ENCODE measurements at regions not wholly inside any gene's neighbourhood (a gene's known extent, or its start where the extent isn't known, plus 50 kb on each side); places are given as distances from the start of the nearest gene placed in this dataset.

DNA sequence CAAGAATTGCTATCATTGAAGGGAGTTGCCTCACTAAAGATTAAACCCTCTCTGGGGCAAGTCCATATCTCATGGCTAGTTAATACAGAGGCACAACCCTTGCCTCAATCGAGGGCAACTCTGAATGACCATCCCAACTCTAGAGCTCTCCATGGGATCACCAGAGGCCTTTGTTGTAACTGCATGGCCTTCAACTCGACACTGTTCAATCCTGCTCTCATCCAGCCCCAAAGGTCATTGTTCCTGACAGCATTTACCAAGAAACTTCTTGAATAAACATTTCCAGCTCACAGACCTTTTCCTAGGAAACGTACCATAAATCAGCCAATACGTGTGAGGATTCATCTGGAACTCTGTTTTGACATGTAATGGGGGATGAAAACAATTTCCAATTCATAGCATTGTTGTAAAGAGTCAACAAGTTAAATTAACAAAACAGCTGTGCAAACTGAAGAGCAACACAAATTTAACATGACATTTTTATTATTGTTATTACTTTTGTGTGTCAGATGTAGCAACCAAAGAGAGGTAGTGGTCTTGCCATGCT lies 452.7 kb downstream of the SUCLA2 start:
- Histone ChIP-seq H3K36me3 (ENCODE audit: control insufficient read depth, insufficient read depth, low read length) (no peaks in the 10 kb centered on the region), H3K4me3 (ENCODE audit: insufficient read depth, low read depth, low read length) (no peak overlapping the region), H3K27me3 (ENCODE audit: control insufficient read depth, insufficient read depth, low read length, poor library complexity, severe bottlenecking) (no peaks in the 10 kb centered on the region), H3K9me3 (ENCODE audit: control insufficient read depth, low read length) (no peaks in the 10 kb centered on the region), H3K4me1 (ENCODE audit: control insufficient read depth, insufficient read depth, low read length) (peaks cover 3% of the 10 kb centered on the region), H3K27ac (ENCODE audit: insufficient read depth, low read depth, low read length, poor library complexity, severe bottlenecking) (no peak overlapping the region)
- 90 to 93% methylated on average over 2 to 4 of the region's 4 CpGs for WGBS, 2 experiments

DNA sequence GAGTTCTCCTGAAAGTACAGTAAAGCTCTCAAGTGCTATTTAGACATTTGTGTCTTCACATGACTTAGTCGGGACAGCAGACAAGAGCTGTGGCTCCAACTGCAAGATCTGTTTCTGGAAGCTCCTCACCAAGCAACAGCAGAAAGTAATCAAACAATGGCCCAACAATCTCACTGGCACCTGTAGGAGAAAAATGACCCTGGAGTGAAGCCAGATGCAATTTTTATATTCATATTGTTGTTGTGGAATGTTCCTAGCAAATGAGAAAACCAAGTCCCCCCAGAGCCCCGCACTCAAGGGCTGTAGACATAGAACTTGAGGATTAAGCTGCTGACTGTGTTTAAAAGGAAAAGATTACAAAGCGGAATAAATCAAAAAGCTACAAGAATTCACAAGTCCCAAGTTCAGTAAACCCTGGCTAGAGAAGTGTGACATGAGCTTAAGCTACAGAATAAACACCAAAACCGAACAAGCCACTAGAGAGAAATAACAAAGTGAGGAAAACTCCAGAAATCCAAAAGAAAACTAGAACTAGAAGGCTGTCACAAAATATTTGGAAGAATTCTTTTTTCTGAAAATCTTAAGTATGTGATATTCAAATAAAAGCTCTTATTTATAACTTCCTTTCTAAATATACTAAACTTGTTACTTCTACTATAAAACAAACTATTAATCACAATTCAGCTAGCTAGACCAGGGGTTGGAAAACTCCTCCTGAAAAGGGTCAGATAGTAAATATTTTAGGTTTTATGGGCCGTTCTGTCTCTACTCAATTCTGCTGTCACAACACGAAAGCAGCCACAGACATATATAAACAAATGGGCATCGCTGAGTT lies 454.5 kb downstream of the SUCLA2 start:
- Histone ChIP-seq H3K4me1 (ENCODE audit: control insufficient read depth, insufficient read depth, low read length) (no peaks in the 10 kb centered on the region), H3K27ac (ENCODE audit: insufficient read depth, low read depth, low read length, poor library complexity, severe bottlenecking) (no peak overlapping the region), H3K9me3 (ENCODE audit: control insufficient read depth, low read length) (no peaks in the 10 kb centered on the region), H3K36me3 (ENCODE audit: control insufficient read depth, insufficient read depth, low read length) (no peaks in the 10 kb centered on the region), H3K27me3 (ENCODE audit: control insufficient read depth, insufficient read depth, low read length, poor library complexity, severe bottlenecking) (no peaks in the 10 kb centered on the region), H3K4me3 (ENCODE audit: insufficient read depth, low read depth, low read length) (no peak overlapping the region)
- 91 to 96% methylated on average over 5 to 7 of the region's 7 CpGs for WGBS, 2 experiments

DNA sequence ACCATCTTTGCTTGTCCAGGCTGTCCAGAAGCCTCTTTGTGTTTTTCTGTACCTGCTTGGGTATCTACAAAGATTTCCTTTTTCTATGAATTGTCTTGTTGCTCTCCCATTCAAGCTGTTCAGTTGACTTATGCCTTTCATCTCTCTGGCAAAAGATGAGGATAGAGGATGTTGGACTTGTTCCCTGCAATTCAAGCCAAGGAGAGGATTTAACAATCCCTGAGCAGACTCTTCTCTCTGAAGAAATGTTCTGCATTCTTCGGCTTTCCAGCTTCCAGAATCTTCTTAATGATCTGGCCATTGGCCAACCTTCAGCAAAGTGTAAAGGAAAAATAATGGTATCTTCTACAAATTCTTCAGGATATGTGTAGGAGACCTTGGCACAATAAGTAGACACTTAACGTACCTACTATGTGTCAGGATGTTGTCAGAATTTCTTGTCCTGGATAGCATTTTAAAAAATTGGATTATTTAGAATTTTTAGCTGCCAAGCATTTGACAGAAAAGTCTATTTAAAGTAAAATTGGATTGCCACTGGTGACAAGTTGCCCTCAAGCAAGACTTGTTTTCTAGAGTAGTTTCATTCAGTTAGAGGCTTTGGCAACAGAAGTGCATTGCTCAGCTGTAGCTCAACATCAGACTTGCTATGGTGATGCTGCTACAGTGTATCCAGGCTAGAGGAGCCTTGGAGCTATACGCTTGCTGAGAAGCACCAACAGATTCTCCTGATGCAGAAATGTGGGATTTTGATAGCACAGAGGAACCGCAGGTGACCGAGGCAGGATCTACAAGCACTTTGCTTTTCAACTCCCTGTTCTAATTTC lies 455.7 kb downstream of the SUCLA2 start:
- H3K27me3 ChIP-seq (ENCODE audit: control insufficient read depth, insufficient read depth, low read length, poor library complexity, severe bottlenecking), result no peaks in the 10 kb centered on the region
- no peaks in the 10 kb centered on the region for H3K36me3 ChIP-seq (ENCODE audit: control insufficient read depth, insufficient read depth, low read length)
- no peaks in the 10 kb centered on the region for H3K4me1 ChIP-seq (ENCODE audit: control insufficient read depth, insufficient read depth, low read length)
- no peak overlapping the region for H3K27ac ChIP-seq (ENCODE audit: insufficient read depth, low read depth, low read length, poor library complexity, severe bottlenecking)
- WGBS, 2 experiments, result 91 to 97% methylated on average over 5 of the region's 5 CpGs
- H3K4me3 ChIP-seq (ENCODE audit: insufficient read depth, low read depth, low read length), result no peak overlapping the region
- H3K9me3 ChIP-seq (ENCODE audit: control insufficient read depth, low read length), result no peaks in the 10 kb centered on the region

GRCh38 chr13:47539317-47539716 lies 461.8 kb downstream of the SUCLA2 start:
- Histone ChIP-seq H3K27me3 (ENCODE audit: control insufficient read depth, insufficient read depth, low read length, poor library complexity, severe bottlenecking) (no peaks in the 10 kb centered on the region), H3K9me3 (ENCODE audit: control insufficient read depth, low read length) (no peaks in the 10 kb centered on the region), H3K4me3 (ENCODE audit: insufficient read depth, low read depth, low read length) (no peak overlapping the region), H3K4me1 (ENCODE audit: control insufficient read depth, insufficient read depth, low read length) (no peaks in the 10 kb centered on the region), H3K36me3 (ENCODE audit: control insufficient read depth, insufficient read depth, low read length) (no peaks in the 10 kb centered on the region), H3K27ac (ENCODE audit: insufficient read depth, low read depth, low read length, poor library complexity, severe bottlenecking) (no peak overlapping the region)
- 95 to 100% methylated on average over 1 to 2 of the region's 2 CpGs for WGBS, 2 experiments

DNA sequence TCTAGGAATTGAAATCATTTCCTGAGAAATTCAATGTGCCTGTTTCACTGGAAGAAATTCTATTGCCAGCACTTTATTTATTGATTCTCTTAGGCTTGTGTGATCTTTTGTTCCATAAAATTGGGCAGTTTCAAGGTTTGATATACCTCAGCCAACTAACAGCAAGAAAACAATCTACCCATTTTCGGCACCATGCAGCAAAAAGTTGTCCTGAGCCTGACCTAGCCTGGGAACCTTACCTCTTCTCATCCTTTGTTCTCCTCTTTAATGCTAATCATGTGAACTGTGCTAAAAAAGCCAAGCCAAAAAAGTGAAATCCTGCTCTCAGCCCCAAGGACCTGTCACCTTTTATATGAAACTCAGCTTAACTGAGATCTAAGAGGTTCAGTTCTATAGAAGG lies 477.3 kb downstream of the SUCLA2 start:
- Histone ChIP-seq H3K9me3 (ENCODE audit: control insufficient read depth, low read length) (no peaks in the 10 kb centered on the region), H3K27ac (ENCODE audit: insufficient read depth, low read depth, low read length, poor library complexity, severe bottlenecking) (no peak overlapping the region), H3K4me1 (ENCODE audit: control insufficient read depth, insufficient read depth, low read length) (no peaks in the 10 kb centered on the region), H3K36me3 (ENCODE audit: control insufficient read depth, insufficient read depth, low read length) (no peaks in the 10 kb centered on the region), H3K27me3 (ENCODE audit: control insufficient read depth, insufficient read depth, low read length, poor library complexity, severe bottlenecking) (no peaks in the 10 kb centered on the region), H3K4me3 (ENCODE audit: insufficient read depth, low read depth, low read length) (no peak overlapping the region)
- 85 to 95% methylated on average over 1 of the region's 1 CpG for WGBS, 2 experiments

- Histone ChIP-seq H3K4me1 (ENCODE audit: control insufficient read depth, insufficient read depth, low read length) (no peaks in the 10 kb centered on the region), H3K27ac (ENCODE audit: insufficient read depth, low read depth, low read length, poor library complexity, severe bottlenecking) (no peak overlapping the region), H3K36me3 (ENCODE audit: control insufficient read depth, insufficient read depth, low read length) (no peaks in the 10 kb centered on the region), H3K9me3 (ENCODE audit: control insufficient read depth, low read length) (no peaks in the 10 kb centered on the region), H3K4me3 (ENCODE audit: insufficient read depth, low read depth, low read length) (no peak overlapping the region), H3K27me3 (ENCODE audit: control insufficient read depth, insufficient read depth, low read length, poor library complexity, severe bottlenecking) (no peaks in the 10 kb centered on the region)
- WGBS, 2 experiments, result 88 to 98% methylated on average over 2 of the region's 2 CpGs
Observed at GRCh38 chr13:47521890-47522487, 479.1 kb downstream of the SUCLA2 start.

GRCh38 chr13:47519626-47520025 lies 481.4 kb downstream of the SUCLA2 start:
- 44 to 47% methylated on average over 2 of the region's 2 CpGs for WGBS, 2 experiments
- no peaks in the 10 kb centered on the region for H3K9me3 ChIP-seq (ENCODE audit: control insufficient read depth, low read length)
- H3K27ac ChIP-seq (ENCODE audit: insufficient read depth, low read depth, low read length, poor library complexity, severe bottlenecking), result no peak overlapping the region
- no peak overlapping the region for H3K4me3 ChIP-seq (ENCODE audit: insufficient read depth, low read depth, low read length)
- no peaks in the 10 kb centered on the region for H3K36me3 ChIP-seq (ENCODE audit: control insufficient read depth, insufficient read depth, low read length)
- H3K27me3 ChIP-seq (ENCODE audit: control insufficient read depth, insufficient read depth, low read length, poor library complexity, severe bottlenecking), result no peaks in the 10 kb centered on the region
- H3K4me1 ChIP-seq (ENCODE audit: control insufficient read depth, insufficient read depth, low read length), result no peaks in the 10 kb centered on the region

DNA sequence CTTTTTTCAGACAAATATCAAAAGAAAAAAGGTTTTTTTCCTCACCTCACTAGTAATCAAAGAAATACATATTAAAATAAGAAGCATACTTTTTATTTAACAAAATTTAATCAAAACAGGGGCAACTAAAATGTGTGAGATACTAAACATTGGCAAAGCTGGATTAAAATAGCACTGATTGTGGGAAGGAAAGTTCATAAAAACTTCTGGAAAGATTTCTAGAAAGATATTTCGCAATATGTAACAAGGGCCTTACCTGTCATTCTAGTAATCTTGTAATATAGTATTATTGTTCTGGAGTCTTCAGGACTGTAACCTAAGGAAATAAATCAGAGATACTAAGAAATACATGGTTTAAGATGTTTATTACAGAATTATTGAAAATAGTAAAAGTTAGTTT lies 482.5 kb downstream of the SUCLA2 start:
- no peaks in the 10 kb centered on the region for H3K27me3 ChIP-seq (ENCODE audit: control insufficient read depth, insufficient read depth, low read length, poor library complexity, severe bottlenecking)
- H3K36me3 ChIP-seq (ENCODE audit: control insufficient read depth, insufficient read depth, low read length), result no peaks in the 10 kb centered on the region
- WGBS, 2 experiments, result 100% methylated on average over 1 of the region's 1 CpG; no CpG with 5 or more reads in 1 of the 2 experiments
- no peaks in the 10 kb centered on the region for H3K9me3 ChIP-seq (ENCODE audit: control insufficient read depth, low read length)
- H3K4me1 ChIP-seq (ENCODE audit: control insufficient read depth, insufficient read depth, low read length), result no peaks in the 10 kb centered on the region
- H3K4me3 ChIP-seq (ENCODE audit: insufficient read depth, low read depth, low read length), result no peak overlapping the region
- H3K27ac ChIP-seq (ENCODE audit: insufficient read depth, low read depth, low read length, poor library complexity, severe bottlenecking), result no peak overlapping the region

DNA sequence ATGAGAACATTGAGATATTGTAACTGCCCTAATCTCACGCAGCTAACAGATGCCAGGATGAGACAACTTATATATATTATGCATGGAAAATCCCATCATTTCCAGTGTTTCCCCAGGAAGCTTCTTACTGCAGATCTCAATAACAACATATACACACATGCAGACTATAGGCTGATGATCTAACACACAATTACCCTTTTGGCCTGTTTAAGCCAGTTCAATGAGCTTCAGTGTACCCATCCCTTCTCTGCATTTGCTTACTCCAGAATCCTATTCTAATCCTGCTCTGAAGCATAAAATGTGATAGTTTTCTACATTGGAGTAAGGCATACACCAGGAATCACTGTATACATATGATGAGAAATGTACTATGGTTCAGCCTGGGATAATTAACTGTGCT lies 489.4 kb downstream of the SUCLA2 start:
- Histone ChIP-seq H3K27ac (ENCODE audit: insufficient read depth, low read depth, low read length, poor library complexity, severe bottlenecking) (no peak overlapping the region), H3K4me1 (ENCODE audit: control insufficient read depth, insufficient read depth, low read length) (no peaks in the 10 kb centered on the region), H3K9me3 (ENCODE audit: control insufficient read depth, low read length) (no peaks in the 10 kb centered on the region), H3K27me3 (ENCODE audit: control insufficient read depth, insufficient read depth, low read length, poor library complexity, severe bottlenecking) (no peaks in the 10 kb centered on the region), H3K36me3 (ENCODE audit: control insufficient read depth, insufficient read depth, low read length) (no peaks in the 10 kb centered on the region), H3K4me3 (ENCODE audit: insufficient read depth, low read depth, low read length) (no peak overlapping the region)
- WGBS, 2 experiments, result 90 to 100% methylated on average over 1 of the region's 1 CpG
